Activated CD8-positive, alpha-beta memory T cell treated with anti-CD3 and anti-CD28 coated beads, Interleukin-2, amount 50 U/mL, for 1 hour (primary cell): ENCODE measurements at regions not wholly inside any gene's neighbourhood (a gene's known extent, or its start where the extent isn't known, plus 50 kb on each side); places are given as distances from the start of the nearest gene placed in this dataset.

Experiments used
- DNase-seq: peaks from one replicate; pipeline ENCODE4 v3.0.0-alpha.2; 2020; ENCODE audit errors: extremely low read depth

- no peak for DNase-seq
Observed at GRCh38 chr2:180660881-180661685, 319.3 kb upstream of the UBE2E3 start.

DNA sequence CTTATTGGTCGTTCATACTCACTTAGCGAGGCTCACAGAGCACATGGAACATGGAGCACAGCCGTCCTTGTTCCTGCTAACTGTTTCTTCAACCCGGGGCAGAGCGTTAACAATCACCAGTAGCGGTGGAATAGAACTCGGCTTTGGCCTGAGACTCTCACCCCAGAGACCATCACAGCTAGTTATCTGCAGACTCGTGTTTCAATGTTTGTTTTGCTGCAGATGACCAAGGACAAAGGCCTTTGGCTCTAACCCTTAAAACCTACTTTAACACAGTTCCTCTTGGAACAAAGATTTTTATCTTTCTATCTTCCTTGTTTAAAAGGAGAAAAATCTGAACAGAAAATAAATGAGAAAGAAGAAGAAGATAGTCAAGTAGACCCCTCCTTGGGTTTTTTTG lies 320.2 kb upstream of the UBE2E3 start:
- no peak for DNase-seq

DNA sequence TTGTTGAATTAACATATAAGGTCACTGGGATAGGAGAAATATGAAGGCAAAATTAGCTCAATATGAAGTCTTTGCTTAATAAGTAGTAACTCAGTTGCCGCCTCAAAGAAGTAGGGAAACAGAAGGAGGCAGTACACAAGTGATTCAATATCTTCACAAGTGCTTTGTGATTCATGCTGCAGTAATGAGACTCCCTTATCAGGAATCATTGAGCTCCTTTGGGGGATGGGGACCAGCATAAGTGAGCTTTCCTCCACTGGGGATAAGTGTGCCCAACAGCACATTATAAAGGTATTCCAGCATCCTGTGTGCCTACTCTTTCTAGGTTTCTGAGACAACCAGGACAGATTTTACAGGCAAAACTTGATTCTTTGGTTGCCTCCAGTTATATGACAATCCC lies 323.4 kb upstream of the UBE2E3 start:
- no peak for DNase-seq

- no peak for DNase-seq
Observed at GRCh38 chr2:180656455-180656847, 324.0 kb upstream of the UBE2E3 start.

- DNase-seq, result no peak
Observed at GRCh38 chr2:180655842-180656454, 324.5 kb upstream of the UBE2E3 start.

DNA sequence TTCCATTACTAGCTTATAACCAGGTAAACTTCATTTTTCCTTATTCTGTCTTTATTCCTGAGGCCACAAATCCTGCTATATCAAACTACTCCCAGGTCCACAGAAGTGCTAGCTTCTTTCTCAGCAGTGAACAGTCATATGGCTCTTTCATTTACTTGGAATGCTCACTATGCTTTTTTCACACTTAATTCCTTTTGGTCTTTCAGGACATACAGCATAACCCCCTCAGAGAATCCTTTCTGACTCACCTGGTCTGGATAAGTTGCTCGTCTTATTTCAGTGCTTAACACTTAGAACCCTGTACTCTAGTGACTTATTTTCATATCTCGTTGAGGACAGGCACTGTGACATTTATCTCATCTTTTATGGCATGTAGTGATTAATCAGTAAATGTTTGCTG lies 325.0 kb upstream of the UBE2E3 start:
- DNase-seq, result no peak

- DNase-seq, result no peak
Observed at GRCh38 chr2:180653481-180653880, 326.9 kb upstream of the UBE2E3 start.

DNA sequence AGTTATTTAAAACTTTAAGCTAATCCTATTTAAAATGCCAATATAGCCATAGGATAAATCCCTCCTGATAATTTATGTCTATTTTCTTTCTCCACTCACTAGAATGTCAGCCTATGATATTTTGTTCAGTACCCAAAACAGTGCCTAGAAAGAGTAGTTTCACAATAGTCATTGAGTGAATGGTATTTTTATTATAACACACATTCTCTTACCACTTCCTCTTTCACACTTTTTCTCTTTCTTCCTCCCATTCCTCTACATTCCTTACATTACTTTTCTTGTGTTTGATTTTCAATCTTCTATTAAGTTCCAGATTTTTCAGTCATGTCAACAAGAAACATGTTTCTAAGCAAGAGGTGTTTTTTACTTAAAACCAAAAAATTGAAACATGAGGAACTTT lies 327.6 kb upstream of the UBE2E3 start:
- no peak for DNase-seq

GRCh38 chr2:180651596-180651995 lies 328.8 kb upstream of the UBE2E3 start:
- no peak for DNase-seq

DNA sequence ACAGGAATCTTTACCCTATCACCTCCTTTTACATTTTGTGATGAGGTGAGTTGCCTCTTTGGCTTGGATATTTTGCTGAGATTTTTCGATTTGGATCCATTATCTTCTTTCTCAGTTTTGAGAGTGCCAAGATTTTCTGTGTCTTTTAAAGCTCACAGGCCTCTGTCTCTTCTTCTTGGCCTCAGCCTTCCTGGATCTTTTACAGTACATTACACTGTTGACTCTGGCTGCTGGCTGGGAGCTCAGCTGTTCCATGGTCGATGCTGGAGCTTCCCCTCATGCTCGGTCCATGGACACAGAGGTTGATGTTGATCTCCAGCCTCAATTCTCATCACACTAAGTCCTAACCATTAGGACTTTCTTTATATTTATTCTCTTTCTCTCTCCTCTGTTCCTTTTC lies 332.8 kb upstream of the UBE2E3 start:
- DNase-seq, result no peak

DNA sequence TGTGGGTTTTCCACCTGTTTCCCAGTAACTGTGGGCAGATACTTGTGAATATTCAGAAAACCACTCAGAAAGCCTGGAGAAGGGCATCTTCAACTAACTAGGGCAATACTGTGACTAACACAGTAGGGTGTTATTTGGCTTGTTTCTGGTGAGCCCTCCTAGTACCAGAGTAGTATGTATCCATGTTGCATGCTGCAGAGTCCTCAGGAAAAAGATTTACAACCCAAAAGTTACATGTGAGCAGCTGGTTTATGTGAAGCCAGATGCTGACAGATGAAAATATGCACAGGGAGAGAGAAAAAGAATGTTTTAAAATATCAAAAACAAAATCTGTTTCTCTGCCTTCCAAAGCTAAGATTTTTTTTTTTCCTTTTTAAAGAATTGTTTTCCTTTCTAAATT lies 333.2 kb upstream of the UBE2E3 start:
- no peak for DNase-seq

- DNase-seq, result no peak
Observed at GRCh38 chr2:180646756-180647155, 333.6 kb upstream of the UBE2E3 start.

DNA sequence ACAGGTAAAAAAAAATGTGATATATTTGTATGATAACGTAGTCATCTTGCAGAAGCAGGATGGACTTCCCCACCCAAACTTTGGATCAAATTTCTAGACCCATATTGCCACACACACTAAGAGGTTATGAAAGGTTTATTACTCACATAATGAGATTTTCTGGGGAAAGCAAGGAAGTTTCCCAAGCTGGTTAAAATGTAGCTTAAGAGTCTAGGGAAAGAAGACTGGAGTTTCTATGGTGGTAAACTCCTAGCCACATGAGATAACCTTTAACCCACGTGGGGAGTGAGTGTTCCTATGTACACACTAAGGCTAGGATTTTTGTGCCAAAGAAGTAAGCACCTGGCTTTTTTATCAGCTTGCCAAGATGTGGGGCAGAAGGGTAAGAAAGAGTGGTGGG lies 335.7 kb upstream of the UBE2E3 start:
- DNase-seq, result no peak

GRCh38 chr2:180630756-180631155 lies 349.6 kb upstream of the UBE2E3 start:
- DNase-seq, result no peak

GRCh38 chr2:180625006-180625844 lies 355.2 kb upstream of the UBE2E3 start:
- no peak for DNase-seq

GRCh38 chr2:180621941-180622918 lies 358.2 kb upstream of the UBE2E3 start:
- DNase-seq, result no peak

GRCh38 chr2:180621366-180621765 lies 359.0 kb upstream of the UBE2E3 start:
- DNase-seq, result no peak

DNA sequence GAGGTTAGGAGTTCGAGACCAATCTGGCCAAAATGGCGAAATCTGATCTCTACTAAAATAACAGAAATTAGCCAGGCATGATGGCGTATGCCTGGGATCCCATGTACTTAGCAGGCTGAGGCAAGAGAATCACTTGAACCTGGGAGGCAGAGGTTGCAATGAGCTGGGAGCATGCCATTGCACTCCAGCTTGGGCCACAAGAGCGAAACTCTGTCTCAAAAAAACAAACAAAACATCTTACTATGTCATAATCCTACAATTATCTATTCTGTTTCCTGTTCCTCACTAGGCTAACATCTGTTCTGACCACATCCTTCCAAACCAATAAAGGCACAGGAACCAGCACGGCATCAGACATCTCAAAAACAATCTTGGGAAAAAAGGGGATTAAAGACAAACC lies 361.8 kb upstream of the UBE2E3 start:
- no peak for DNase-seq

DNA sequence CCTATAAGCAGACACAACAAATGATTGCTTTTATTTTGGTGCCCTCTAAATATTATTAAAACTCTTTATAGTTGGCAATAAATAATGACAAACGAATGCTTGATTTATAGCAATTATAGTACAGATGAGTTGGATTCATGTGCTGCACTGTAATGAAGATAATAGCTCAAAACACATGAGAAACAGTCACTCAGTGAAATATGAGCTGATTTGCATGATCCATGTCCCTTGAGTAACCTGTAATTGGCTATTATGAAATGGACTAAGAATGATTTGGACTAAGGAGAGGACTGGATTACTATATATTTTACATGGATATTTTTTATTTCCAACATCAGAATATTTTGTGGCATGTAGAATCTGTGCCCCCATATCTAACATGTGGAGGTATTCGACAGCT lies 365.6 kb upstream of the UBE2E3 start:
- no peak for DNase-seq

DNA sequence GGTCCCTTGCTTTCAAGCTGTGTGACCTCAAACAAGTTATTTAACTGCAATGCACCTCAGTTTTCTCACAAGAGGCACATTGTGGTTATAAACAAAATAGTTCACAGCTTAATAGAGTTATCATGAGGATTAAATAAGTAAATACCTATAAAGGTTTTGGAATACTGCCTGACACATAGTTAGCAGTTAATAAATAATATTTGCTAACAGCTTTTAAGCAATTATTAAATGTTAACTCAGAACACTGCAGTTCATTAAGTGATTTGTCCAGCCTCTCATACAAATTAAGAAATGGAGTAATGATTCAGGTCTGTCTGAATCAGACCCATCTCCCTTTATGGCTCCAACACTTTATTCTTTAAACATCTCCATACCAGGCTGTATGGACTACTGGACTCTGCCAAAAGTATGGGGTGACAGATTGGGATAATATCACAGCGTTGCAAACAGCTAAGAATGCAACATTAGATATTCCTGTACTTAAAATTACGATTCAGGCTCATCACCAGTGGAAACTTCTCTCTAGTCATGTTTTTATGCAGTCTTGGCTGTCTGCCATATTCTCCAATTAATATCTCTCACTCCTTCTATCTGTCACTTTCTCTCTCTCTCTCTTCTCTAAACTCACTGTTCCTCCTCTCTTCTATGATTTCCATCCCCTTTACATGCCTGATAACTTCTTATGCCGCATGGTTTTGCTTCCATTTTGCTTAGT lies 370.6 kb upstream of the UBE2E3 start:
- DNase-seq, result no peak

DNA sequence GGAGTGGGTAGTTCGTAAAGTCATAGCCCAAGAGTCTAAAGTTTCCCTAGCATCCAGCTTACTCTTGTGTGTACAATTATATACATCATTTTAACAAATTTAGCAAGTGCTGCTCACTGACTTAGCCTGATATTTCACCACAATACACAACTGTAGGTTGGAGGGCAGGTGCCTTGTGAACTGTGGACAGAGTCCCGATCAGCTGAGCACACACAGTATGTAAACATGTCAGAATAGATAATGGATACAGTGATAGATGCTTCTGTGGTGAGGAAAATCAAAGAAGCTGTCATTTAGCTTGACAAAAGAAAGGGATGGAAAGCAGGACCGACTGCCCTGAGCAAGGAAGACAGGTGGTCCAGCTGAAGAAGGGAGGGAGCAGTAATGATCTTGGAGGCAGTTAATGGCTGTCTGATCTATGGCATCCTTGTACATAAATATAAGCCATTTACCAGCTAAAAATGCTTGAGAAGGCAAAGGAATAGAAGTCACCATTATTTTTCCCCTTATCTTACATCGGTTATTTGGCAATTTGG lies 372.8 kb upstream of the UBE2E3 start:
- DNase-seq, result no peak
